Fibroblast of lung (primary cell): ENCODE measurements at regions not wholly inside any gene's neighbourhood (a gene's known extent, or its start where the extent isn't known, plus 50 kb on each side); places are given as distances from the start of the nearest gene placed in this dataset.

Experiments used
- CTCF ChIP-seq, 2 donors: IDR thresholded peaks in 1 of 2; conservative IDR thresholded peaks in 1 of 2; 1 replicate in 1 of 2; 2 replicates in 1 of 2; pipeline ENCODE4 v1.5.1; 2011 to 2012; ENCODE audit warnings: low read length in 2 of 2, control low read depth in 1 of 2, inconsistent platforms in 1 of 2, low read depth in 1 of 2, mild to moderate bottlenecking in 1 of 2
- EZH2 ChIP-seq: IDR thresholded peaks from 2 replicates; pipeline ENCODE4 v1.5.1; 2012; ENCODE audit warnings: low read length, control low read depth, mild to moderate bottlenecking; ENCODE audit errors: missing control alignments

GRCh38 chr4:56272927-56273326, 114.4 kb downstream of the AASDH start:
- TF ChIP-seq CTCF (conservative IDR thresholded peaks at IDR 0.05 in 1 of 2, IDR thresholded peaks at IDR 0.05 in 1 of 2; ENCODE audit: low read depth in 1 of 2, low read length in 2 of 2) (no peak), EZH2 (no peak)
